NCI-H446 treated with DMSO at 0.1 percent for 48 hours (cell line): ENCODE measurements at regions not wholly inside any gene's neighbourhood (a gene's known extent, or its start where the extent isn't known, plus 50 kb on each side); places are given as distances from the start of the nearest gene placed in this dataset.

Source experiments
- DNase-seq: peaks from one replicate; lab custom pipeline; 2025; lab: John Stamatoyannopoulos, UW

- DNase-seq: no peak
Measured at GRCh38 chr7:84399661-84400060, 205.1 kb upstream of the SEMA3A start.

GRCh38 chr7:84394219-84394618, 199.6 kb upstream of the SEMA3A start:
- no peak for DNase-seq

- DNase-seq: no peak
Measured at GRCh38 chr7:84393786-84394185, 199.2 kb upstream of the SEMA3A start.

- no peak for DNase-seq
Measured at GRCh38 chr7:84390845-84391244, 196.3 kb upstream of the SEMA3A start.

GRCh38 chr7:84389242-84389641, 194.7 kb upstream of the SEMA3A start:
- DNase-seq: no peak

GRCh38 chr7:84387595-84387994, 193.0 kb upstream of the SEMA3A start:
- DNase-seq: no peak

GRCh38 chr7:84384417-84384816, 189.8 kb upstream of the SEMA3A start:
- no peak for DNase-seq

- DNase-seq: no peak
Measured at GRCh38 chr7:84379446-84379845, 184.9 kb upstream of the SEMA3A start.

- DNase-seq: no peak
Measured at GRCh38 chr7:84372712-84373111, 178.1 kb upstream of the SEMA3A start.

- peak; percentile 2 for DNase-seq
Measured at GRCh38 chr7:84372155-84372621, 177.6 kb upstream of the SEMA3A start.

GRCh38 chr7:84370114-84370513, 175.5 kb upstream of the SEMA3A start:
- DNase-seq: no peak

GRCh38 chr7:84368122-84368521, 173.5 kb upstream of the SEMA3A start:
- DNase-seq: no peak

GRCh38 chr7:84364708-84365107, 170.1 kb upstream of the SEMA3A start:
- DNase-seq: no peak

GRCh38 chr7:84363741-84364140, 169.2 kb upstream of the SEMA3A start:
- no peak for DNase-seq

- no peak for DNase-seq
Measured at GRCh38 chr7:84362828-84363227, 168.2 kb upstream of the SEMA3A start.

GRCh38 chr7:84362360-84362759, 167.8 kb upstream of the SEMA3A start:
- DNase-seq: no peak

- no peak for DNase-seq
Measured at GRCh38 chr7:84354866-84355265, 160.3 kb upstream of the SEMA3A start.

- no peak for DNase-seq
Measured at GRCh38 chr7:84354030-84354429, 159.4 kb upstream of the SEMA3A start.

GRCh38 chr7:84339306-84339705, 144.7 kb upstream of the SEMA3A start:
- no peak for DNase-seq

GRCh38 chr7:84337429-84337828, 142.8 kb upstream of the SEMA3A start:
- DNase-seq: peak; percentile 41

GRCh38 chr7:84336766-84337165, 142.2 kb upstream of the SEMA3A start:
- DNase-seq: no peak

- DNase-seq: peak; percentile 63
Measured at GRCh38 chr7:84336303-84336702, 141.7 kb upstream of the SEMA3A start.

GRCh38 chr7:84331616-84332015, 137.0 kb upstream of the SEMA3A start:
- DNase-seq: peak; percentile 45

GRCh38 chr7:84328571-84328970, 134.0 kb upstream of the SEMA3A start:
- no peak for DNase-seq

- no peak for DNase-seq
Measured at GRCh38 chr7:84324136-84324630, 129.6 kb upstream of the SEMA3A start.
